K562 (cell line): ENCODE measurements at regions not wholly inside any gene's neighbourhood (a gene's known extent, or its start where the extent isn't known, plus 50 kb on each side); places are given as distances from the start of the nearest gene placed in this dataset.

ENCODE experiments used
- ATAC-seq: fragments of 200-7000 bp; cut with Tn5 transposase; 3 replicates; pipeline ENCODE4 v1.9.1; 2020; ENCODE audit warnings: moderate library complexity
- BruUV-seq: library from RNA; stranded (reverse); fragments of 400-500 nt; replicated peaks from 2 replicates; lab custom pipeline; 2021; lab: Mats Ljungman, UMichigan
- CTCF ChIA-PET: fragments of 300-600 bp; formaldehyde crosslinking; extraction: SDS; loops from one replicate; lab custom pipeline; 2021; ENCODE audit warnings: low intra/inter-chr PET ratio; lab: Yijun Ruan, JAX
- POLR2A ChIA-PET: fragments of 300-600, 350-650 bp; sonication (Branson Sonifier 250); formaldehyde crosslinking; extraction: SDS; loops from one replicate; lab custom pipeline; 2021; ENCODE audit warnings: antibody characterized with exemption, inconsistent platforms; lab: Yijun Ruan, JAX
- DNase-seq, 4 experiments: peaks; one replicate each; pipeline versions ENCODE4 v3.0.0 to v3.0.0-alpha.2; 2011 to 2018; ENCODE audit warnings: low spot score in 3 of 4, mixed read lengths in 3 of 4; ENCODE audit errors: extremely low read depth in 1 of 4
- FAIRE-seq: peaks from 2 replicates; lab custom pipeline; 2011; peaks lifted over from hg19 to GRCh38; lab: Jason Lieb, UNC
- H2AFZ ChIP-seq: 2 replicates; pipeline ENCODE4 v1.6.0; 2011; ENCODE audit warnings: low read depth, low read length, control low read depth, inconsistent platforms
- H3K27ac ChIP-seq: fragments of 200-600 bp; 3 replicates; pipeline ENCODE4 v1.8.0; 2011; ENCODE audit warnings: low read depth, mild to moderate bottlenecking, control low read depth, inconsistent platforms, low read length, moderate library complexity, mixed read lengths; ENCODE audit errors: extremely low read depth
- H3K27me3 ChIP-seq, 2 experiments: fragments of 300-600 bp in 1 of 2; 2 replicates in 1 of 2; 3 replicates in 1 of 2; pipeline versions ENCODE4 v1.6.0 to v1.8.0; 2011; ENCODE audit warnings: inconsistent platforms in 2 of 2, low read length in 2 of 2, mild to moderate bottlenecking in 1 of 2, mixed read lengths in 1 of 2, moderate library complexity in 1 of 2; ENCODE audit not compliant: control insufficient read depth in 2 of 2, insufficient read depth in 2 of 2
- H3K36me3 ChIP-seq: fragments of 300-600 bp; 3 replicates; pipeline ENCODE4 v1.8.0; 2011; ENCODE audit warnings: mild to moderate bottlenecking, low read length, inconsistent platforms; ENCODE audit not compliant: control insufficient read depth, insufficient read depth
- H3K4me1 ChIP-seq, 2 experiments: fragments of 200-600 bp in 1 of 2; replicated peaks in 1 of 2; 2 replicates in 1 of 2; 3 replicates in 1 of 2; pipeline versions ENCODE4 v1.5.1 to v1.8.0; 2011; ENCODE audit warnings: inconsistent platforms in 2 of 2, low read length in 2 of 2, mild to moderate bottlenecking in 1 of 2, mixed read lengths in 1 of 2, moderate library complexity in 1 of 2; ENCODE audit not compliant: control insufficient read depth in 2 of 2, insufficient read depth in 2 of 2
- H3K4me2 ChIP-seq: 2 replicates; pipeline ENCODE4 v1.6.1; 2011; ENCODE audit warnings: low read length, control low read depth, inconsistent platforms, mixed read lengths; ENCODE audit not compliant: insufficient read depth
- H3K4me3 ChIP-seq: fragments of 200-600 bp; sonication (generic), shearing (Covaris generic); 2 replicates; pipeline ENCODE4 v1.5.1; 2016; ENCODE audit warnings: control low read depth, inconsistent platforms
- H3K79me2 ChIP-seq: fragments of 200-600 bp; 3 replicates; pipeline ENCODE4 v1.8.0; 2011; ENCODE audit warnings: low read length, inconsistent platforms; ENCODE audit not compliant: control insufficient read depth, insufficient read depth
- H3K9ac ChIP-seq, 2 experiments: 2 replicates each; pipeline versions ENCODE4 v1.6.0 to v1.6.1; 2011; ENCODE audit warnings: low read depth in 2 of 2, low read length in 2 of 2, control low read depth in 1 of 2, inconsistent platforms in 1 of 2, mild to moderate bottlenecking in 1 of 2, mixed read lengths in 1 of 2; ENCODE audit not compliant: insufficient read depth in 1 of 2
- H3K9me1 ChIP-seq: one replicate; pipeline ENCODE4 v1.6.0; 2011; ENCODE audit warnings: inconsistent platforms, mild to moderate bottlenecking, low read length, moderate library complexity; ENCODE audit not compliant: control insufficient read depth, insufficient read depth
- H3K9me3 ChIP-seq: replicated peaks from 2 replicates; pipeline ENCODE4 v1.5.1; 2011; ENCODE audit warnings: low read depth, low read length, inconsistent platforms; ENCODE audit not compliant: control insufficient read depth, insufficient read depth
- H4K20me1 ChIP-seq: replicated peaks from 2 replicates; pipeline ENCODE4 v1.6.1; 2011; ENCODE audit warnings: low read length, inconsistent platforms, mixed read lengths; ENCODE audit not compliant: control insufficient read depth, insufficient read depth
- ATF7 ChIP-seq: fragments of 450-650 bp; IDR thresholded peaks from 2 replicates; pipeline ENCODE4 v1.7.1; 2014; ENCODE audit warnings: mild to moderate bottlenecking, moderate library complexity
- CCNT2 ChIP-seq: IDR thresholded peaks from 2 replicates; pipeline ENCODE4 v1.6.1; 2011; ENCODE audit warnings: borderline replicate concordance, low read depth, mild to moderate bottlenecking, moderate library complexity, mixed read lengths, low read length; ENCODE audit not compliant: insufficient read length; ENCODE audit errors: extremely low read depth
- FOXJ2 ChIP-seq: fragments of 200-800 bp; sonication (Bioruptor generic); IDR thresholded peaks from 2 replicates; pipeline ENCODE4 v1.6.1; 2016; ENCODE audit warnings: missing genetic modification characterization, missing compliant biosample characterization
- FOXO4 ChIP-seq: fragments of 450-650 bp; formaldehyde crosslinking; IDR thresholded peaks from 2 replicates; pipeline ENCODE4 v1.4.0; 2020; ENCODE audit warnings: mild to moderate bottlenecking, moderate library complexity
- GMEB1 ChIP-seq: fragments of 250-450 bp; sonication (Bioruptor Pico); IDR thresholded peaks from 2 replicates; pipeline ENCODE4 v1.4.0; 2020; ENCODE audit warnings: mild to moderate bottlenecking
- ILF3 ChIP-seq: fragments of 450-650 bp; IDR thresholded peaks from 2 replicates; pipeline ENCODE4 v1.6.1; 2018; ENCODE audit warnings: antibody characterized with exemption, mild to moderate bottlenecking, moderate library complexity, borderline replicate concordance
- KLF16 ChIP-seq: IDR thresholded peaks from 2 replicates; pipeline ENCODE4 v1.6.1; 2016; ENCODE audit warnings: antibody characterized with exemption
- MXI1 ChIP-seq: IDR thresholded peaks from 2 replicates; pipeline ENCODE4 v1.6.1; 2011; ENCODE audit warnings: low read depth, mild to moderate bottlenecking, improper control_type of control experiment, low read length
- POLR2B ChIP-seq: fragments of 450-650 bp; IDR thresholded peaks from 2 replicates; pipeline ENCODE4 v1.6.1; 2018; ENCODE audit warnings: low read depth; ENCODE audit not compliant: partially characterized antibody
- SPI1 ChIP-seq: IDR thresholded peaks from 2 replicates; pipeline ENCODE4 v1.6.1; 2011; ENCODE audit warnings: low read depth, low read length, control low read depth, borderline replicate concordance
- ZNF184 ChIP-seq: sonication (generic); formaldehyde crosslinking; IDR thresholded peaks from 2 replicates; pipeline ENCODE4 v1.5.0; 2020; ENCODE audit warnings: missing genetic modification reagents
- WGBS: fragments of 100-300 bp; shearing (Covaris generic); methylation state at CpG from one replicate; pipeline ENCODE4 v1.1.6; 2016; ENCODE audit warnings: low coverage, mixed read lengths; ENCODE audit not compliant: insufficient coverage; ENCODE audit errors: missing lambda C conversion rate; 5-methylcytosine and 5-hydroxymethylcytosine counted together
- in situ Hi-C: fragments of 300-500 bp; cut with MboI; formaldehyde crosslinking; loops from 4 replicates; pipeline ENCODE4 v1.15.0; 2018; ENCODE audit warnings: inconsistent platforms, mixed read lengths
- intact Hi-C: fragments of 100-400 bp; cut with micrococcal nuclease; formaldehyde crosslinking; loops from 2 replicates; pipeline ENCODE4 v1.14.2; 2022
- TF ChIP-seq, protein P1 (sequence below): sonication (generic); formaldehyde crosslinking; IDR thresholded peaks from 2 replicates; pipeline ENCODE4 v1.8.0; 2022; ENCODE audit warnings: missing genetic modification reagents, mild to moderate bottlenecking, borderline replicate concordance

DNA sequence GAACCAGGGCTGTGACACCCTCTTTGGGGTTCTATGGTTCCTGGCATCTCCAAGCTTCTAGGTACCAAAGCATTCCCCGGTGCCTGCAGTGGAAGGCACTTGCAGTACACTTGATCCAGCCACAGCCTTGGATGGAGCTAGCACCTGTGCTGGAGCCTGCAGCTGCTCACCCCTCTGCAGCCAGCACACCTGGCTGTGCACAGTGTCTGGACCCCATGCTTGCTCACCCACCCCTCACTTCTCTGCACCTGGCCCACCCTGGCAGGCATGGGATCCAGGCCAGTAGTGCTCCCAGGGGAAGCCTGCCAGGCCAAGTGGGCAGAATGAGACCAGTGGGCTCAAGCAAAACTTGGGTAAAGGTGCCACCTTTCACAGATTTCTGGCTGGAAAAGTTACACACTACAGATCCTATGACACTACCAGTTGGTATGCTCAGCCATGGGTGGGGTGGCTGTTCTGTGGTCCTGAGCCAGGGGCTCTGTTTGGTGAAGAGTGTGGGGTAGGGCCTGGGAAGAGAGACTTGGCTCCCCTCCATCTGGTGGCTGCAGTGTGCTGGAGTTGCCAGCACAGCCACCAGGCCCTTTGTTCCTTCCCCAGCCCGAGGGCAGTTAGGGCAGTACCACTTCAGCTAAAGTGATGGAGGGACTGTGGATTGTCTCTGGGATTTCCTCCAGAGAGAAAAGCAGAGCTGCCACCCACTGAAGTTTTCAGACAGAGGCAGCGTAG is 157.8 kb upstream of the LRRC7 start:
- no peaks in the 10 kb centered on the region for H3K79me2 ChIP-seq
- no peak for ATAC-seq
- H3K9me1 ChIP-seq, result no peaks in the 10 kb centered on the region
- H4K20me1 ChIP-seq, result no peaks in the 10 kb centered on the region
- in situ Hi-C loops (no loop called here), intact Hi-C loops (loop anchor here (10.0 kb wide), 1 partner anchor 1485 kb away; no protein-coding TSS in a partner anchor)
- ChIA-PET POLR2A (no interaction called here), CTCF (no interaction called here)
- H3K36me3 ChIP-seq, result no peaks in the 10 kb centered on the region
- WGBS, result 0% methylated on average over 3 of the region's 3 CpGs
- H2AFZ ChIP-seq, result 0 out of 2 replicates have a peak overlapping the region, but pooled peaks have one; percentile 51
- BruUV-seq, result no TSS peak
- H3K9me3 ChIP-seq, result no peaks in the 10 kb centered on the region
- H3K9ac ChIP-seq, result no peak overlapping the region
- H3K4me1 ChIP-seq, result no peaks in the 10 kb centered on the region
- H3K4me2 ChIP-seq, result no peak overlapping the region
- no peak overlapping the region for H3K4me3 ChIP-seq
- H3K27ac ChIP-seq, result no peak overlapping the region
- DNase-seq, result no peak
- no peak for FAIRE-seq
- no peaks in the 10 kb centered on the region for H3K27me3 ChIP-seq
- TF ChIP-seq CCNT2, result no peak
- no peak for TF ChIP-seq SPI1
- TF ChIP-seq KLF16, result no peak
- no peak for TF ChIP-seq GMEB1 (CRISPR knock-in tag)
- TF ChIP-seq, protein P1, sequence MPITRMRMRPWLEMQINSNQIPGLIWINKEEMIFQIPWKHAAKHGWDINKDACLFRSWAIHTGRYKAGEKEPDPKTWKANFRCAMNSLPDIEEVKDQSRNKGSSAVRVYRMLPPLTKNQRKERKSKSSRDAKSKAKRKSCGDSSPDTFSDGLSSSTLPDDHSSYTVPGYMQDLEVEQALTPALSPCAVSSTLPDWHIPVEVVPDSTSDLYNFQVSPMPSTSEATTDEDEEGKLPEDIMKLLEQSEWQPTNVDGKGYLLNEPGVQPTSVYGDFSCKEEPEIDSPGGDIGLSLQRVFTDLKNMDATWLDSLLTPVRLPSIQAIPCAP (CRISPR knock-in tag), result no peak
- TF ChIP-seq POLR2B, result no peak
- no peak for TF ChIP-seq ZNF184 (CRISPR knock-in tag)
- TF ChIP-seq ILF3, result no peak
- no peak for TF ChIP-seq FOXO4 (CRISPR knock-in tag)
- no peak for TF ChIP-seq MXI1
- no peak for TF ChIP-seq ATF7
- TF ChIP-seq FOXJ2 (tag), result no peak
